ENCODE measurements at regions not wholly inside any gene's neighbourhood (a gene's known extent, or its start where the extent isn't known, plus 50 kb on each side); places are given as distances from the start of the nearest gene placed in this dataset.

GRCh38 chr10:42941790-42942189 lies 135.1 kb upstream of the RET start:
- no peak for DNase-seq (ENCODE audit: low spot score)
- intact Hi-C loops (cut with micrococcal nuclease; ENCODE audit: unreplicated experiment) = no loop called here
- Histone ChIP-seq H3K9me3 (ENCODE audit: low read depth, low read length, poor library complexity, severe bottlenecking) (no peaks in the 10 kb centered on the region), H3K36me3 (ENCODE audit: insufficient read depth, low read length, poor library complexity, severe bottlenecking) (no peaks in the 10 kb centered on the region), H3K4me3 (ENCODE audit: low read depth, low read length, poor library complexity, severe bottlenecking) (no peak overlapping the region), H3K4me1 (ENCODE audit: insufficient read depth, low read length, poor library complexity, severe bottlenecking) (no peaks in the 10 kb centered on the region), H3K27me3 (replicated peaks; ENCODE audit: insufficient read depth, low read depth, low read length, poor library complexity) (no peaks in the 10 kb centered on the region), H3K27ac (ENCODE audit: low read depth, low read length, poor library complexity, severe bottlenecking) (no peak overlapping the region)
- ChIA-PET CTCF (no interaction called here), POLR2A (ENCODE audit: low non-redundant PET) (no interaction called here)
- no TSS peak for BruUV-seq (replicated peaks)
- no peak for TF ChIP-seq EZH2 (IDR thresholded peaks at IDR 0.05; ENCODE audit: borderline replicate concordance, low read depth, low read length, poor library complexity, severe bottlenecking)
- TF ChIP-seq, protein P1, sequence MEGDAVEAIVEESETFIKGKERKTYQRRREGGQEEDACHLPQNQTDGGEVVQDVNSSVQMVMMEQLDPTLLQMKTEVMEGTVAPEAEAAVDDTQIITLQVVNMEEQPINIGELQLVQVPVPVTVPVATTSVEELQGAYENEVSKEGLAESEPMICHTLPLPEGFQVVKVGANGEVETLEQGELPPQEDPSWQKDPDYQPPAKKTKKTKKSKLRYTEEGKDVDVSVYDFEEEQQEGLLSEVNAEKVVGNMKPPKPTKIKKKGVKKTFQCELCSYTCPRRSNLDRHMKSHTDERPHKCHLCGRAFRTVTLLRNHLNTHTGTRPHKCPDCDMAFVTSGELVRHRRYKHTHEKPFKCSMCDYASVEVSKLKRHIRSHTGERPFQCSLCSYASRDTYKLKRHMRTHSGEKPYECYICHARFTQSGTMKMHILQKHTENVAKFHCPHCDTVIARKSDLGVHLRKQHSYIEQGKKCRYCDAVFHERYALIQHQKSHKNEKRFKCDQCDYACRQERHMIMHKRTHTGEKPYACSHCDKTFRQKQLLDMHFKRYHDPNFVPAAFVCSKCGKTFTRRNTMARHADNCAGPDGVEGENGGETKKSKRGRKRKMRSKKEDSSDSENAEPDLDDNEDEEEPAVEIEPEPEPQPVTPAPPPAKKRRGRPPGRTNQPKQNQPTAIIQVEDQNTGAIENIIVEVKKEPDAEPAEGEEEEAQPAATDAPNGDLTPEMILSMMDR (conservative IDR thresholded peaks at IDR 0.05; ENCODE audit: low read depth, low read length) = no peak

DNA sequence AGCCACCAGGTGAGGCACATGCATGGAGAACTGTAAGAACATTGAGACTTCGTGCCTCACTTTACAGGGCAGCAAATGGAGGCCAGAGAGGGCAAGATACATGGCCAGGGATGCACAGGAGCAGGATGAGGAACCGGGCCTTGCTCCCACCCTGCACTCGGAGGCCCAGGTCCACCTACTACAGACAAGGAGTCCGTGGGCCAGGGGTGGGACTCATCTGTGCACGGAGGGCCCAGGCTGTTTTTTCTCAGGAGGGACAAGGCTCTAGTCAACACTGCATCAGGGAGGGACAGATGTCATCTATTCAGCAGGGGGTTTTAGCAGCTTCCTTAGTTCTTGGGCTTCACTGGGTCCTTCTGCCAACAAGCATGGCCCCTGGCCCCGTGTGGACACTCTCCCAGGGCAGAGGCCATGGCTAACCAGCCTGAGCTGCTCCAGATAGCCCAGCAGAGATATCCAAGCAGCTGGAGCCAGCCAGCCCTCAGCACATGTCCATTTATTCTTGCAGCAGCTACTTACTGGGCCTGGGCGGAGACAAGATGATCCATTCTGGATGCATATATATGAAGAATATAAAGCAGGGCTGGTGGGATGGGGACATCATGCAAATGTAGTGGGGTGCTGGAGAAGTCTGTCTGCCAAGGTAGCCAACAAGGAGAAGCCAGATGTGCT lies 134.5 kb upstream of the RET start:
- Histone ChIP-seq H3K4me1 (ENCODE audit: insufficient read depth, low read length, poor library complexity, severe bottlenecking) (no peaks in the 10 kb centered on the region), H3K9me3 (ENCODE audit: low read depth, low read length, poor library complexity, severe bottlenecking) (no peaks in the 10 kb centered on the region), H3K4me3 (ENCODE audit: low read depth, low read length, poor library complexity, severe bottlenecking) (no peak overlapping the region), H3K27me3 (replicated peaks; ENCODE audit: insufficient read depth, low read depth, low read length, poor library complexity) (no peaks in the 10 kb centered on the region), H3K27ac (ENCODE audit: low read depth, low read length, poor library complexity, severe bottlenecking) (no peak overlapping the region), H3K36me3 (ENCODE audit: insufficient read depth, low read length, poor library complexity, severe bottlenecking) (no peaks in the 10 kb centered on the region)
- TF ChIP-seq, protein P1 (conservative IDR thresholded peaks at IDR 0.05; ENCODE audit: low read depth, low read length) = no peak
- BruUV-seq (replicated peaks) = no TSS peak
- intact Hi-C loops (cut with micrococcal nuclease; ENCODE audit: unreplicated experiment) = no loop called here
- POLR2A ChIA-PET (ENCODE audit: low non-redundant PET) = no interaction called here
- no peak for DNase-seq (ENCODE audit: low spot score)
- CTCF ChIA-PET = no interaction called here

DNA sequence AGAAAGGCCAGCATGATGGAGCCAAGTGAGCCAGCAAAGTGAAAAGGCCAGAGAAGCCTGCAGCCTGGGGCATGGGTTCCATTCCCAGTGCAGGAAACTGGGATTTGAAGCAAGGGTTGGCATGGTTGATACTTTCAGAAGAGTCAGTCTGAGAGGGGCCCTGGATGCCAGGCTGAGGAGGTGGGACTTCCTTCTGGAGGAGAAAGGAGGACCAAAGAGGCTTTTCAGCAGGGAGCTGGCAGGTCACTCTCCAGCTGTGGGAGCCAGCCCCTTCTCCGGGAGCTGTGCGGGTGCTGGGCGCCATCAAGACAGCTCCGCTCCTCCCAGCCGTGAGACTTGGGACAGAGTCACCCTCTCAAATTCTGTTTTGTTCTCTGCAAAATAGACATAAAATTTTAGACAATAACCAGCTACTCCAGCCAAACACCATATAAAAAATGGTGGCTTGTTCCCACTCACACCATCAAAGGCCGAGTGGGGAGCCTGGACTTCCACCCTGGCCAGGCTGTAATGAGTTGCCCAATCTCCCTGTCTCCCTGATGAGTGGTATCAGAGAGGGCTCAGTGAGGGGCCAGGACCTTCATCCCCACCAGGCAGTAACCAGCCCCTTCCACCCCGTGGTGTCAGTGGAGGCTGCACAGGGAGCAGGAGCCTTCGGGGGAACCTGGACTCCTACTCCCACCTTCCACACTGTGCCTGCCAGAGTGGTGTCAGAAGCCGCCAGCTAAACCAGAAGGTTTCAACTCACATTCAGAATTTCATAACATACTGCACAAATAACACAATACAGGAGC lies 133.6 kb upstream of the RET start:
- Histone ChIP-seq H3K4me1 (ENCODE audit: insufficient read depth, low read length, poor library complexity, severe bottlenecking) (no peaks in the 10 kb centered on the region), H3K27me3 (replicated peaks; ENCODE audit: insufficient read depth, low read depth, low read length, poor library complexity) (no peaks in the 10 kb centered on the region), H3K9me3 (ENCODE audit: low read depth, low read length, poor library complexity, severe bottlenecking) (no peaks in the 10 kb centered on the region), H3K4me3 (ENCODE audit: low read depth, low read length, poor library complexity, severe bottlenecking) (no peak overlapping the region), H3K36me3 (ENCODE audit: insufficient read depth, low read length, poor library complexity, severe bottlenecking) (no peaks in the 10 kb centered on the region), H3K27ac (ENCODE audit: low read depth, low read length, poor library complexity, severe bottlenecking) (no peak overlapping the region)
- intact Hi-C loops (cut with micrococcal nuclease; ENCODE audit: unreplicated experiment) = no loop called here
- BruUV-seq (replicated peaks) = no TSS peak
- TF ChIP-seq EZH2 (IDR thresholded peaks at IDR 0.05; ENCODE audit: borderline replicate concordance, low read depth, low read length, poor library complexity, severe bottlenecking) = no peak
- TF ChIP-seq, protein P1 (conservative IDR thresholded peaks at IDR 0.05; ENCODE audit: low read depth, low read length) = no peak
- DNase-seq (ENCODE audit: low spot score) = no peak
- POLR2A ChIA-PET (ENCODE audit: low non-redundant PET) = no interaction called here
- CTCF ChIA-PET = no interaction called here

Data from A673 (cell line).